Fibroblast of peridontal ligament (primary cell): ENCODE measurements at regions not wholly inside any gene's neighbourhood (a gene's known extent, or its start where the extent isn't known, plus 50 kb on each side); places are given as distances from the start of the nearest gene placed in this dataset.

ENCODE experiments used
- DNase-seq: peaks from one replicate; pipeline ENCODE4 v3.0.0-alpha.2; 2010; ENCODE audit errors: extremely low read depth

- DNase-seq = no peak
Measured at GRCh38 chr13:82407321-82407720, 1475.0 kb downstream of the SLITRK1 start.

GRCh38 chr13:82374719-82375118, 1507.6 kb downstream of the SLITRK1 start:
- no peak for DNase-seq

DNA sequence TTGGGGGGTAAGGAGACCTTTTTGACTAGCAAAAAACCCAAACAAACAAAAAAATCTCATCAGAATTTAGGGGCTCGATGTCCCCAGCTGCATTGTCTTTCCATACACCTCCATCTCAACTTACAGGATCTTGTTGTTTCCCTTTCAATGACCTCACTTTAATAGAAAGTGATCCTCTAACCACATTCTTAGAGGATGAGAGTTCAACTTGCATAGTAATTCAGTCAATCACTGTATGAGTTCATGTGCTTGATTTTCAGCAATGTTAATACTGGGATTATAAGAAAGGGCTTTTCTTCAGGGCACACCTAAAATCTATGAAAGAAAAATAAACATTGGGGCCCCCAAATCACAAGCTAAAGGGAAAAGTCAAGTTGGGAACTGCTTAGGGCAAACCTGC, 1512.0 kb downstream of the SLITRK1 start:
- DNase-seq = peak; percentile 18

DNA sequence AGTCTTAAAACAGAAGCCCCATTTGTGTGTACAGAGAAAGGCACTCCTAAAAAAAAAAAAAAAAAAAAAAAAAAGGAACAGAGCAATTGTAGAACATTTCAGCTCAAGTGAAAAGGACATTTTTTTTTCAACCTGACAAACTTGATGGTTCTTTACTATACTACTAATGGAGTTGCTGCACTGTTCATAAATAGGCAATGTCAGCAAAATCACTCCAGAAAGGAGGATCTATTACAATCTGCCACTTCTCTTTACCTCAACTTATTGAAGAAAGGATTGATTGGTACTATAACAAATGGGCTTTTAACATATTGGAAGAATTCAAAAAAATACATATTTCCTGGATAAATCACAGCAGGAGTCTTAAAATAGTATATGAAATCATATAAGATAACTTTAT, 1517.7 kb downstream of the SLITRK1 start:
- DNase-seq = no peak

- DNase-seq = peak; percentile 22
Measured at GRCh38 chr13:82358284-82358683, 1524.0 kb downstream of the SLITRK1 start.

DNA sequence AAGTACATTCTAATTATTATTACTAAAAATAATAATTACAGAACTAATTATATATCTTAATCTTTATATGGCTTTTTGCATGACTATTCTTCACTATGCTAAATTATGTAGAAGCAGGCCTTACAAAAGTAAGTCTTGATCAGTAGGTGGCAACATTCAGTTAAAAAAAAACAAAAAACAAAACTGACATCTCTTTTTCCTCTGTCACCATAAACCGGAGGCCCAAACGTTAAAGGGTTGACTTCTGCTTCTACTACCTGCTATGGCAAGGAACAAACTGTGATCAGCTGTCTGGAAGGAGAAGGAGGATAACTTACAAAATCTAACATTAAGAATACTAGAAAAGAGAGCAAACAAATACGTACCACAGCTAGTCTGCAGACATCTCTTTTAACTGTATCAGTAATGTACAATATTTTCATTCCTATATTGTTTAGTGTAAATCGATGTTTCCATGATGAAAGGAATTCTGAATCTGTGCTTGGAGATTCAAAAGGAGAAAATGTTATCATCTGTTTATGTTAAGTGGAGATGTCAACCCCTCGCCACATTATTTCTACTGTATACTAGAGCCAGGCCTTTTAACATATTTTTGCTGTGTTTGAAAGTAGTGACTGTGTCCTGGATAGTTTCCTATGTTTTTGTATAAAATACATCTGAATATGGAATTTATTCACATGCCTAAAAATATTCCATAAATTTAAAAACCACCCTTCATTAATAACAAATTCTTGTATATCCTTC, 1525.4 kb downstream of the SLITRK1 start:
- DNase-seq = peak; percentile 59

DNA sequence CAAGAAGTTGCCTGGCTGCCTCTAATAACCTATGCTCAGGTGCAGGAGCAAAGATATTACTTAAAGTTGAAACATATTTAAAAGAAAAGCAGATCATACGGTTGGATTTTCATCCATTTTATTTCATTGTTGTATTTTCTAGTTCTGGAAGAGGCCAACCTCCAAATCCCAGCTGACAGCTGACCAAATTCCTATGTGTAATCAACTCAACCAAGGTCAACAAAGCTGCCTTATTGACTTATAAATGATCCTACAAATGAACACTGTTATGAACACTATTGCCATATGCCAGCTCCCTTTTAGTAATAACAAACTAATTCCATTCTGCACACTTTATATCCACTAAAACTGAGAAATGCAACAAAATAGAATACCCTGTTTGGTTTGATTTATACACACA, 1537.4 kb downstream of the SLITRK1 start:
- no peak for DNase-seq

GRCh38 chr13:82341116-82341515, 1541.2 kb downstream of the SLITRK1 start:
- no peak for DNase-seq

GRCh38 chr13:82330499-82330898, 1551.8 kb downstream of the SLITRK1 start:
- DNase-seq = peak; percentile 30

- DNase-seq = no peak
Measured at GRCh38 chr13:82323101-82323500, 1559.2 kb downstream of the SLITRK1 start.

DNA sequence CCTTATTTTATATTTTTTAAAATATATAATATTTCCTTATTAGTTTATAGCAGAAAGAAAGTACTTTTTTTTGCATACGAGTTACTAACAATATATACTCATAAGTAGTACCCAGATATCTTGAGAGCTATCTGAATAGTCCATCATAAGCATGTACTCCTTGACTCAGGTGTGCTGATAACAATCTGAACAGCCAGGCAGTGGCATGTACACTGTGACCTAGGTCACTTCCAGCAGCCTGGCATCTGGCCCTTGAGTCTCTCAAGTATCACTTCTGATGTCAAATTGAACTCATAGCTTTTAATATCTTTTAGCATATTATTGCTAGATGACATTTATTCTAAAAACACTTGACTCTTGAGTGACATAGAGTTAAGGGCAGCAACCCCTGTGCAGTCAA, 1576.7 kb downstream of the SLITRK1 start:
- no peak for DNase-seq

GRCh38 chr13:82298106-82298505, 1584.2 kb downstream of the SLITRK1 start:
- DNase-seq = no peak

DNA sequence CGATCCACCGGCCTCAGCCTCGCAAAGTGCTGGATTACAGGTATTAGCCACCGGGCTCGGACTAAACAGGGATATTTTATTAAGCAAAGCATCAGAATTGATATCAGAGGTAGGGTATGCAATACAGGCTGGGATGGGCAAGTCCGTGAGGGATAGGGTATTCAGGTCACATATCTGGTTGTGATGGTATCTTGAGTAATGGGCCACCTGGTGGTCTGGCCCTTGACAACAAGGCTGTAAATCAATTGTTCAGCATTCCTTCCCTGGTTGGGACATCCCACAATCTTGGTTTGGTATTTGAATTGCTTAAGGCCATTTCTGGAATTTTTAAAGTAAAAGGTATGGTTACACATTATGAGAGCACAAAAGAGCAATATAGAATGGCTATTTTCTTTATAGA, 1588.0 kb downstream of the SLITRK1 start:
- no peak for DNase-seq

GRCh38 chr13:82292334-82292733, 1589.9 kb downstream of the SLITRK1 start:
- no peak for DNase-seq

DNA sequence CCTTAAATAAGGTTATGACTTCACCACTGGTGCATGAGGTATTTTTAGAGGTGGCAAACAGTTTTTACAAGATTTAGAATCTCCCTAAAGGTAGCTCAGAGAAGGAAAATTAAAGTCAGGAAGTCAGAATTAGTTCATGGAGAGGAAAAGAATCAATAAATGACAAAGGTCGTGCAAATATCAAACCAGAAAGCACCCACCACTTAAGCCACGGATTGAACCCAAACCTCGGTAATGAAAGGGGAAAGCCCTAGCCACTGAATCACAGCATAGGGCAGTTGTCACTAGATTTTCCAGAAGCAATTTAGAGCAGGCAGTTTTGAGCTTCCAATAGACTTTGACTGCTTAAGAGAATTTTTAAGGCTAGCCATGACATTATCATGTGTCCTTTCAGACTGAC, 1590.4 kb downstream of the SLITRK1 start:
- no peak for DNase-seq

- no peak for DNase-seq
Measured at GRCh38 chr13:82275644-82276043, 1606.6 kb downstream of the SLITRK1 start.

- no peak for DNase-seq
Measured at GRCh38 chr13:82259284-82259683, 1623.0 kb downstream of the SLITRK1 start.

DNA sequence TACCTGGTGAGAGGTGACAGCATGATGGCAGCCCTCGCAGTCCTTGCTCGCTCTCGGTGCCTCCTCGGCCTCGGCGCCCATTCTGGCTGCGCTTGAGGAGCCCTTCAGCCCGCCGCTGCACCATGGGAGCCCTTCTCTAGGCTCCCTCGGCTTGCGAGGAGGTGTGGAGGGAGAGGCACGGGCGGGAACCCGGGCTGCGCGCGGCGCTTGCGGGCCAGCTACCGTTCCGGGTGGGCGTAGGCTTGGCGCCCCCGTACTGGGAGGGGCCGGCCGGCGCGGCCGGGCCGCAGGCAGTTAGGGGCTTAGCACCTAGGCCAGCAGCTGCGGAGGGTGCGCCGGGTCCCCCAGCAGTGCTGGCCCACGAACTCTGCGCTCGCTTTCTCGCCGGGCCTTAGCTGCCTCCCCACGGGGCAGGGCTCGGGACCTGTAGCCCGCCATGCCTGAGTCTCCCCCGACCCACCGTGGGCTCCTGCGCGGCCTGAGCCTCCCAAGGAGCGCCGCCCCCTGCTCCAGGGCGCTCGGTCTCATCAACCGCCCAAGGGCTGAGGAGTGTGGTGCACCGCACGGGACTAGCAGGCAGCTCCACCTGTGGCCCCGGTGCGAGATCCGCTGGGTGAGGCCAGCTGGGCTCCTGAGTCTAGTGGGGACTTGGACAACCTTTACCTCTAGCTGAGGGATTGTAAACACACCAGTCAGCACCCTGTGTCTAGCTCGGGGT, 1624.3 kb downstream of the SLITRK1 start:
- no peak for DNase-seq

- DNase-seq = no peak
Measured at GRCh38 chr13:82248762-82249161, 1633.5 kb downstream of the SLITRK1 start.

GRCh38 chr13:82245860-82246259, 1636.4 kb downstream of the SLITRK1 start:
- DNase-seq = no peak

DNA sequence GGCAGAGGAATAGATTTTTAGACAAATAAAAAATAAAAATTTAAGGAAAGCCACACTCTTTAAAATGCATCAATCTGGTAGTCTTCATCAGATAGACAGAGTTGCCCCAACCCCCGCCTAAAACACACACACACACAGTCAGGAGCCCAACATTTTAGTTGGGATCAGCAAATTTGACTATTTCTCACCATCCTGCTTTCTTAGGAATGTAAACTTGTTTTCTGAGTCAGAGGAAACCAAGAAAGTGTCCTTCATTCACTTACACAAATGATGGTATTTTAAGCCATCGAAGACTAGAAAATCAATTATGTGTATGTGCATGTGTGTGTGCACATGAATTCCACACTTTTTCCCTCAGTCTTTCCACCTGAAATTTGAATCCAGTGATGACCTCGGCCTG, 1657.5 kb downstream of the SLITRK1 start:
- DNase-seq = peak; percentile 1

- DNase-seq = no peak
Measured at GRCh38 chr13:82221621-82222020, 1660.7 kb downstream of the SLITRK1 start.

- DNase-seq = no peak
Measured at GRCh38 chr13:82220641-82221040, 1661.6 kb downstream of the SLITRK1 start.
